ENCODE measurements at regions not wholly inside any gene's neighbourhood (a gene's known extent, or its start where the extent isn't known, plus 50 kb on each side); places are given as distances from the start of the nearest gene placed in this dataset.

- H3K9me3 Mint-ChIP-seq (ENCODE audit: unreplicated experiment), result peaks cover 23% of the 10 kb centered on the region
- peaks cover 24% of the 10 kb centered on the region for H3K36me3 Mint-ChIP-seq (ENCODE audit: low read depth, unreplicated experiment)
- TF ChIP-seq, protein P1, sequence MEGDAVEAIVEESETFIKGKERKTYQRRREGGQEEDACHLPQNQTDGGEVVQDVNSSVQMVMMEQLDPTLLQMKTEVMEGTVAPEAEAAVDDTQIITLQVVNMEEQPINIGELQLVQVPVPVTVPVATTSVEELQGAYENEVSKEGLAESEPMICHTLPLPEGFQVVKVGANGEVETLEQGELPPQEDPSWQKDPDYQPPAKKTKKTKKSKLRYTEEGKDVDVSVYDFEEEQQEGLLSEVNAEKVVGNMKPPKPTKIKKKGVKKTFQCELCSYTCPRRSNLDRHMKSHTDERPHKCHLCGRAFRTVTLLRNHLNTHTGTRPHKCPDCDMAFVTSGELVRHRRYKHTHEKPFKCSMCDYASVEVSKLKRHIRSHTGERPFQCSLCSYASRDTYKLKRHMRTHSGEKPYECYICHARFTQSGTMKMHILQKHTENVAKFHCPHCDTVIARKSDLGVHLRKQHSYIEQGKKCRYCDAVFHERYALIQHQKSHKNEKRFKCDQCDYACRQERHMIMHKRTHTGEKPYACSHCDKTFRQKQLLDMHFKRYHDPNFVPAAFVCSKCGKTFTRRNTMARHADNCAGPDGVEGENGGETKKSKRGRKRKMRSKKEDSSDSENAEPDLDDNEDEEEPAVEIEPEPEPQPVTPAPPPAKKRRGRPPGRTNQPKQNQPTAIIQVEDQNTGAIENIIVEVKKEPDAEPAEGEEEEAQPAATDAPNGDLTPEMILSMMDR (IDR thresholded peaks at IDR 0.05; ENCODE audit: unreplicated experiment), result no peak
- no peaks in the 10 kb centered on the region for H3K4me1 Mint-ChIP-seq (ENCODE audit: unreplicated experiment)
- no peak for DNase-seq (ENCODE audit: low spot score)
- H3K4me3 Mint-ChIP-seq (ENCODE audit: unreplicated experiment), result no peak overlapping the region
- H3K27me3 Mint-ChIP-seq (ENCODE audit: unreplicated experiment), result peaks cover 5% of the 10 kb centered on the region
- H3K27ac Mint-ChIP-seq (ENCODE audit: unreplicated experiment), result no peak overlapping the region
Measured at GRCh38 chr10:117444497-117445040, 69.3 kb upstream of the PDZD8 start.

GRCh38 chr10:117443686-117444041 is 68.4 kb upstream of the PDZD8 start:
- peaks cover 23% of the 10 kb centered on the region for H3K9me3 Mint-ChIP-seq (ENCODE audit: unreplicated experiment)
- H3K27me3 Mint-ChIP-seq (ENCODE audit: unreplicated experiment), result peaks cover 5% of the 10 kb centered on the region
- no peak overlapping the region for H3K4me3 Mint-ChIP-seq (ENCODE audit: unreplicated experiment)
- H3K36me3 Mint-ChIP-seq (ENCODE audit: low read depth, unreplicated experiment), result peaks cover 23% of the 10 kb centered on the region
- no peak for DNase-seq (ENCODE audit: low spot score)
- H3K27ac Mint-ChIP-seq (ENCODE audit: unreplicated experiment), result no peak overlapping the region
- TF ChIP-seq, protein P1 (IDR thresholded peaks at IDR 0.05; ENCODE audit: unreplicated experiment), result no peak
- no peaks in the 10 kb centered on the region for H3K4me1 Mint-ChIP-seq (ENCODE audit: unreplicated experiment)

- peaks cover 1% of the 10 kb centered on the region for H3K4me1 Mint-ChIP-seq (ENCODE audit: unreplicated experiment)
Measured at GRCh38 chr10:117442944-117443685, 67.9 kb upstream of the PDZD8 start.

GRCh38 chr10:117442521-117442920 is 67.3 kb upstream of the PDZD8 start:
- no peak overlapping the region for H3K4me3 Mint-ChIP-seq (ENCODE audit: unreplicated experiment)
- H3K27ac Mint-ChIP-seq (ENCODE audit: unreplicated experiment), result no peak overlapping the region

More at GRCh38 chr10:117442944-117443685, 67.9 kb upstream of the PDZD8 start:
- DNase-seq (ENCODE audit: low spot score), result peak; percentile 71
- peaks cover 23% of the 10 kb centered on the region for H3K9me3 Mint-ChIP-seq (ENCODE audit: unreplicated experiment)
- peaks cover 3% of the 10 kb centered on the region for H3K27me3 Mint-ChIP-seq (ENCODE audit: unreplicated experiment)
- TF ChIP-seq, protein P1 (IDR thresholded peaks at IDR 0.05; ENCODE audit: unreplicated experiment), result peak; percentile 89
- H3K4me3 Mint-ChIP-seq (ENCODE audit: unreplicated experiment), result no peak overlapping the region
- H3K27ac Mint-ChIP-seq (ENCODE audit: unreplicated experiment), result no peak overlapping the region
- peaks cover 17% of the 10 kb centered on the region for H3K36me3 Mint-ChIP-seq (ENCODE audit: low read depth, unreplicated experiment)

More at GRCh38 chr10:117442521-117442920, 67.3 kb upstream of the PDZD8 start:
- peaks cover 3% of the 10 kb centered on the region for H3K4me1 Mint-ChIP-seq (ENCODE audit: unreplicated experiment)
- no peak for DNase-seq (ENCODE audit: low spot score)
- peaks cover 3% of the 10 kb centered on the region for H3K27me3 Mint-ChIP-seq (ENCODE audit: unreplicated experiment)
- peaks cover 14% of the 10 kb centered on the region for H3K36me3 Mint-ChIP-seq (ENCODE audit: low read depth, unreplicated experiment)
- TF ChIP-seq, protein P1 (IDR thresholded peaks at IDR 0.05; ENCODE audit: unreplicated experiment), result no peak
- H3K9me3 Mint-ChIP-seq (ENCODE audit: unreplicated experiment), result peaks cover 23% of the 10 kb centered on the region
